HepG2 (cell line): ENCODE measurements at regions not wholly inside any gene's neighbourhood (a gene's known extent, or its start where the extent isn't known, plus 50 kb on each side); places are given as distances from the start of the nearest gene placed in this dataset.

Experiments
- ATF2 ChIP-seq: sonication (generic); formaldehyde crosslinking; IDR thresholded peaks from 2 replicates; pipeline ENCODE4 v1.4.0; 2020; ENCODE audit warnings: missing genetic modification reagents
- ATF7 ChIP-seq, 2 experiments: fragments of 450-650 bp in 1 of 2; sonication (generic) in 1 of 2; formaldehyde crosslinking in 1 of 2; IDR thresholded peaks; 2 replicates each; pipeline versions ENCODE4 v1.4.0 to v1.6.1; 2016 to 2020; ENCODE audit warnings: antibody characterized with exemption in 1 of 2, mild to moderate bottlenecking in 1 of 2, missing genetic modification reagents in 1 of 2
- BCL3 ChIP-seq: sonication (generic); formaldehyde crosslinking; IDR thresholded peaks from 2 replicates; pipeline ENCODE4 v1.5.1; 2020; ENCODE audit warnings: mild to moderate bottlenecking, missing genetic modification reagents, moderate library complexity
- CTCF ChIP-seq: sonication (generic); formaldehyde crosslinking; IDR thresholded peaks from 2 replicates; pipeline ENCODE4 v1.5.0; 2020; ENCODE audit warnings: mild to moderate bottlenecking, missing genetic modification reagents, moderate library complexity
- HBP1 ChIP-seq: IDR thresholded peaks from 2 replicates; pipeline ENCODE4 v1.6.1; 2016; ENCODE audit warnings: low read depth, control low read depth
- KLF9 ChIP-seq: IDR thresholded peaks from 2 replicates; pipeline ENCODE4 v1.6.1; 2016; ENCODE audit warnings: low read depth
- MAFF ChIP-seq: IDR thresholded peaks from 2 replicates; pipeline ENCODE4 v1.6.1; 2011; ENCODE audit warnings: low read depth, low read length, improper control_type of control experiment
- PAXIP1 ChIP-seq: sonication (generic); formaldehyde crosslinking; conservative IDR thresholded peaks from 2 replicates; pipeline ENCODE4 v1.4.0; 2020; ENCODE audit warnings: mild to moderate bottlenecking, missing genetic modification reagents, moderate library complexity
- POLR2A ChIP-seq, 2 experiments: IDR thresholded peaks; 2 replicates each; pipeline ENCODE4 v1.6.1; 2011; ENCODE audit warnings: low read depth in 2 of 2, low read length in 2 of 2, mild to moderate bottlenecking in 1 of 2, moderate library complexity in 1 of 2; ENCODE audit not compliant: insufficient read depth in 1 of 2
- STAG1 ChIP-seq: sonication (generic); formaldehyde crosslinking; IDR thresholded peaks from 2 replicates; pipeline ENCODE4 v1.4.0; 2020; ENCODE audit warnings: missing genetic modification reagents
- TCF12 ChIP-seq, 2 experiments: fragments of 450-650 bp in 1 of 2; sonication (generic) in 1 of 2; formaldehyde crosslinking in 1 of 2; IDR thresholded peaks; 2 replicates each; pipeline versions ENCODE4 v1.6.1 to v1.8.0; 2017 to 2022; ENCODE audit warnings: antibody characterized with exemption in 1 of 2, mild to moderate bottlenecking in 1 of 2, missing genetic modification reagents in 1 of 2, moderate library complexity in 1 of 2
- TEAD2 ChIP-seq: sonication (generic); formaldehyde crosslinking; IDR thresholded peaks from 2 replicates; pipeline ENCODE4 v1.9.0; 2021; ENCODE audit warnings: missing genetic modification reagents
- THAP8 ChIP-seq: sonication (generic); formaldehyde crosslinking; IDR thresholded peaks from 2 replicates; pipeline ENCODE4 v1.5.1; 2020; ENCODE audit warnings: missing genetic modification reagents, mild to moderate bottlenecking, borderline replicate concordance
- ZEB1 ChIP-seq: IDR thresholded peaks from 2 replicates; pipeline ENCODE4 v1.6.1; 2012; ENCODE audit warnings: mild to moderate bottlenecking, low read depth, inconsistent platforms; ENCODE audit not compliant: insufficient replicate concordance
- ZNF367 ChIP-seq: sonication (generic); formaldehyde crosslinking; IDR thresholded peaks from 2 replicates; pipeline ENCODE4 v1.4.0; 2020; ENCODE audit warnings: missing genetic modification reagents, borderline replicate concordance
- ZNF569 ChIP-seq: sonication (generic); formaldehyde crosslinking; IDR thresholded peaks from 2 replicates; pipeline ENCODE4 v1.5.0; 2020; ENCODE audit warnings: mild to moderate bottlenecking, missing genetic modification reagents, moderate library complexity, borderline replicate concordance
- ZNF652 ChIP-seq: IDR thresholded peaks from 2 replicates; pipeline ENCODE4 v1.6.1; 2016; ENCODE audit warnings: low read depth, borderline replicate concordance
- ZNF747 ChIP-seq: sonication (generic); formaldehyde crosslinking; IDR thresholded peaks from 2 replicates; pipeline ENCODE4 v1.8.1; 2023; ENCODE audit warnings: missing genetic modification reagents, mild to moderate bottlenecking, borderline replicate concordance
- ZNF781 ChIP-seq: sonication (generic); formaldehyde crosslinking; IDR thresholded peaks from 2 replicates; pipeline ENCODE4 v1.5.1; 2020; ENCODE audit warnings: borderline replicate concordance, mild to moderate bottlenecking, missing genetic modification reagents; ENCODE audit errors: not compliant biosample characterization
- ZSCAN30 ChIP-seq: sonication (generic); formaldehyde crosslinking; IDR thresholded peaks from 2 replicates; pipeline ENCODE4 v1.5.0; 2020; ENCODE audit warnings: mild to moderate bottlenecking, missing genetic modification reagents

- TF ChIP-seq PAXIP1 (peak; percentile 95), HBP1 (CRISPR knock-in tag) (no peak), ZEB1 (peak; percentile 37), STAG1 (CRISPR knock-in tag) (no peak; the same call in 1 of the 2 replicates), ZNF747 (CRISPR knock-in tag) (no peak), CTCF (CRISPR knock-in tag) (no peak), POLR2A (IDR thresholded peaks at IDR 0.05; ENCODE audit: insufficient read depth in 1 of 2, low read depth in 2 of 2, low read length in 2 of 2) (no peak), TEAD2 (no peak), ATF2 (CRISPR knock-in tag) (0 out of 2 replicates have a peak, but pooled peaks have one; percentile 64), KLF9 (no peak), TCF12 (IDR thresholded peaks at IDR 0.05) (no peak), TCF12 (CRISPR knock-in tag; IDR thresholded peaks at IDR 0.05) (0 out of 2 replicates have a peak, but pooled peaks have one; percentile 58), BCL3 (CRISPR knock-in tag) (no peak), ZNF569 (CRISPR knock-in tag) (no peak), ZNF367 (CRISPR knock-in tag) (no peak), THAP8 (CRISPR knock-in tag) (no peak), MAFF (peak; percentile 78), ATF7 (IDR thresholded peaks at IDR 0.05) (0 out of 2 replicates have a peak, but pooled peaks have one; percentile 12), ATF7 (CRISPR knock-in tag; IDR thresholded peaks at IDR 0.05) (no peak), ZNF781 (CRISPR knock-in tag) (no peak), ZNF652 (CRISPR knock-in tag) (peak; percentile 13; the same call in 1 of the 2 replicates), ZSCAN30 (CRISPR knock-in tag) (no peak)
Observed at GRCh38 chr5:110346893-110347358, 379.5 kb downstream of the TMEM232 start (continued).
